Sigmoid colon (tissue), 6 donors: ENCODE measurements at regions not wholly inside any gene's neighbourhood (a gene's known extent, or its start where the extent isn't known, plus 50 kb on each side); places are given as distances from the start of the nearest gene placed in this dataset.
A peak's percentile ranks its signal among the peaks of the same experiment; 100 is the strongest.

Source experiments
- DNase-seq: peaks from one replicate; pipeline ENCODE4 v3.0.0-alpha.2; 2019
- H3K27ac ChIP-seq, 4 donors: fragments of 200-600 bp; sonication (generic); one replicate each; pipeline ENCODE4 v1.5.1; 2016 to 2019; ENCODE audit warnings: mild to moderate bottlenecking in 1 of 4
- H3K27me3 ChIP-seq, 3 donors: fragments of 200-600 bp; sonication (generic); one replicate each; pipeline ENCODE4 v1.5.1; 2019; ENCODE audit warnings: mild to moderate bottlenecking in 1 of 3
- H3K36me3 ChIP-seq, 4 donors: fragments of 200-600 bp; sonication (generic); one replicate each; pipeline ENCODE4 v1.5.1; 2016 to 2019
- H3K4me1 ChIP-seq, 4 donors: fragments of 200-600 bp; sonication (generic); one replicate each; pipeline ENCODE4 v1.5.1; 2017 to 2019
- H3K4me3 ChIP-seq, 4 donors: fragments of 200-600 bp; sonication (generic); one replicate each; pipeline ENCODE4 v1.5.1; 2017 to 2019; ENCODE audit warnings: mild to moderate bottlenecking in 2 of 4, moderate library complexity in 1 of 4
- H3K9me3 ChIP-seq, 4 donors: fragments of 200-600 bp in 3 of 4; sonication (generic) in 3 of 4; one replicate each; pipeline versions ENCODE4 v1.5.1 to v1.6.1; 2013 to 2019
- CTCF ChIP-seq, 4 experiments: fragments of 450-650 bp in 3 of 4; fragments of 200-600 bp in 1 of 4; IDR thresholded peaks; one replicate each; pipeline ENCODE4 v1.5.1; 2016 to 2019; ENCODE audit warnings: antibody characterized with exemption in 4 of 4, mild to moderate bottlenecking in 3 of 4, moderate library complexity in 2 of 4
- EP300 ChIP-seq, 4 donors: sonication (generic); formaldehyde crosslinking; IDR thresholded peaks; one replicate each; pipeline ENCODE4 v1.6.1; 2017; ENCODE audit warnings: antibody characterized with exemption in 4 of 4
- POLR2A ChIP-seq, 2 donors: fragments of 450-650 bp; IDR thresholded peaks; one replicate each; pipeline ENCODE4 v1.6.1; 2016; ENCODE audit warnings: antibody characterized with exemption in 2 of 2, mild to moderate bottlenecking in 2 of 2, moderate library complexity in 2 of 2
- POLR2AphosphoS5 ChIP-seq, 4 donors: sonication (generic); formaldehyde crosslinking; IDR thresholded peaks; one replicate each; pipeline ENCODE4 v1.6.1; 2017; ENCODE audit warnings: antibody characterized with exemption in 4 of 4
- WGBS, 2 donors: extraction: QIAGEN DNeasy Blood & Tissue Kit; methylation state at CpG; one replicate each; pipeline ENCODE4 v1.1.7; 2013; 5-methylcytosine and 5-hydroxymethylcytosine counted together
- intact Hi-C: fragments of 100-400 bp; cut with DNase I; formaldehyde crosslinking; loops from one replicate; pipeline ENCODE4 v1.15.1; 2023
- donor health status: healthy with polysubstance abuse.
- donor health status: healthy.

- no peak for TF ChIP-seq CTCF (IDR thresholded peaks at IDR 0.05)
- TF ChIP-seq EP300 (IDR thresholded peaks at IDR 0.05): no peak
- no peak for TF ChIP-seq POLR2A (IDR thresholded peaks at IDR 0.05)
- TF ChIP-seq POLR2AphosphoS5 (IDR thresholded peaks at IDR 0.05): no peak
- H3K4me3 ChIP-seq: no peak overlapping the region
- H3K9me3 ChIP-seq: no peaks in the 10 kb centered on the region
- intact Hi-C loops: no loop called here
- no peaks in the 10 kb centered on the region for H3K4me1 ChIP-seq
- DNase-seq: peak; percentile 41
- H3K27me3 ChIP-seq: no peaks in the 10 kb centered on the region
- no peaks in the 10 kb centered on the region for H3K36me3 ChIP-seq
- no peak overlapping the region for H3K27ac ChIP-seq
- 94 to 96% methylated on average over 7 of the region's 7 CpGs for WGBS, 2 donors
Observed at GRCh38 chr2:121118951-121119350, 166.1 kb downstream of the TFCP2L1 start.

GRCh38 chr2:121120411-121120810 lies 164.6 kb downstream of the TFCP2L1 start:
- intact Hi-C loops: no loop called here
- Histone ChIP-seq H3K4me3 (no peak overlapping the region), H3K27ac (no peak overlapping the region), H3K4me1 (no peaks in the 10 kb centered on the region), H3K36me3 (no peaks in the 10 kb centered on the region), H3K9me3 (no peaks in the 10 kb centered on the region), H3K27me3 (no peaks in the 10 kb centered on the region)
- TF ChIP-seq POLR2AphosphoS5 (IDR thresholded peaks at IDR 0.05) (no peak), CTCF (IDR thresholded peaks at IDR 0.05) (no peak), POLR2A (IDR thresholded peaks at IDR 0.05) (no peak), EP300 (IDR thresholded peaks at IDR 0.05) (no peak)
- 94% methylated on average over 8 of the region's 8 CpGs for WGBS, 2 donors
- DNase-seq: no peak

- H3K27ac ChIP-seq: no peak overlapping the region
- 86 to 89% methylated on average over 8 of the region's 8 CpGs for WGBS, 2 donors
- TF ChIP-seq CTCF (IDR thresholded peaks at IDR 0.05): no peak
- TF ChIP-seq EP300 (IDR thresholded peaks at IDR 0.05): no peak
- no peak for TF ChIP-seq POLR2AphosphoS5 (IDR thresholded peaks at IDR 0.05)
- TF ChIP-seq POLR2A (IDR thresholded peaks at IDR 0.05): no peak
- H3K27me3 ChIP-seq: no peaks in the 10 kb centered on the region
- DNase-seq: no peak
- H3K4me3 ChIP-seq: no peak overlapping the region
- H3K4me1 ChIP-seq: no peaks in the 10 kb centered on the region
- H3K9me3 ChIP-seq: no peaks in the 10 kb centered on the region
- H3K36me3 ChIP-seq: no peaks in the 10 kb centered on the region
- intact Hi-C loops: no loop called here
Observed at GRCh38 chr2:121120991-121121390, 164.0 kb downstream of the TFCP2L1 start.

GRCh38 chr2:121121661-121122060 lies 163.3 kb downstream of the TFCP2L1 start:
- Histone ChIP-seq H3K36me3 (no peaks in the 10 kb centered on the region), H3K4me1 (no peaks in the 10 kb centered on the region), H3K9me3 (no peaks in the 10 kb centered on the region), H3K27me3 (no peaks in the 10 kb centered on the region), H3K27ac (no peak overlapping the region), H3K4me3 (no peak overlapping the region)
- WGBS, 2 donors: 92 to 94% methylated on average over 7 of the region's 7 CpGs
- no peak for DNase-seq
- intact Hi-C loops: no loop called here
- TF ChIP-seq EP300 (IDR thresholded peaks at IDR 0.05): no peak
- TF ChIP-seq CTCF (IDR thresholded peaks at IDR 0.05): no peak
- TF ChIP-seq POLR2A (IDR thresholded peaks at IDR 0.05): no peak
- no peak for TF ChIP-seq POLR2AphosphoS5 (IDR thresholded peaks at IDR 0.05)

GRCh38 chr2:121123268-121123667 lies 161.7 kb downstream of the TFCP2L1 start:
- Histone ChIP-seq H3K4me3 (no peak overlapping the region), H3K9me3 (no peaks in the 10 kb centered on the region), H3K27me3 (no peaks in the 10 kb centered on the region), H3K36me3 (no peaks in the 10 kb centered on the region), H3K4me1 (no peaks in the 10 kb centered on the region), H3K27ac (no peak overlapping the region)
- WGBS, 2 donors: 92 to 96% methylated on average over 10 of the region's 10 CpGs
- no peak for TF ChIP-seq CTCF (IDR thresholded peaks at IDR 0.05)
- TF ChIP-seq EP300 (IDR thresholded peaks at IDR 0.05): no peak
- TF ChIP-seq POLR2A (IDR thresholded peaks at IDR 0.05): no peak
- no peak for TF ChIP-seq POLR2AphosphoS5 (IDR thresholded peaks at IDR 0.05)
- no peak for DNase-seq
- intact Hi-C loops: no loop called here
